Calu3 (cell line): ENCODE measurements at regions not wholly inside any gene's neighbourhood (a gene's known extent, or its start where the extent isn't known, plus 50 kb on each side); places are given as distances from the start of the nearest gene placed in this dataset.
A peak's percentile ranks its signal among the peaks of the same experiment; 100 is the strongest.

Experiments used
- BruUV-seq: library from RNA; stranded (reverse); fragments of 400-500 nt; replicated peaks from 2 replicates; lab custom pipeline; 2021; lab: Mats Ljungman, UMichigan
- CTCF ChIA-PET: fragments of 300-600 bp; sonication (Branson Sonifier 250); formaldehyde crosslinking; loops from one replicate; lab custom pipeline; 2022; ENCODE audit warnings: antibody characterized with exemption; lab: Charles Lee
- DNase-seq: peaks from one replicate; pipeline ENCODE4 v3.0.0; 2022
- H3K27ac Mint-ChIP-seq: one replicate; pipeline ENCODE4 v1.8.0; 2022; ENCODE audit warnings: mixed read lengths; ENCODE audit not compliant: unreplicated experiment
- H3K27me3 Mint-ChIP-seq: one replicate; pipeline ENCODE4 v1.8.0; 2022; ENCODE audit warnings: mixed read lengths; ENCODE audit not compliant: unreplicated experiment
- H3K36me3 Mint-ChIP-seq: one replicate; pipeline ENCODE4 v1.8.0; 2022; ENCODE audit warnings: mild to moderate bottlenecking, moderate library complexity, mixed read lengths; ENCODE audit not compliant: insufficient read depth, unreplicated experiment
- H3K4me1 Mint-ChIP-seq: one replicate; pipeline ENCODE4 v1.8.0; 2022; ENCODE audit warnings: mild to moderate bottlenecking, low read depth, mixed read lengths; ENCODE audit not compliant: unreplicated experiment
- H3K4me3 Mint-ChIP-seq: one replicate; pipeline ENCODE4 v1.8.0; 2022; ENCODE audit warnings: mild to moderate bottlenecking, low read depth, moderate library complexity, mixed read lengths; ENCODE audit not compliant: unreplicated experiment
- H3K9me3 Mint-ChIP-seq: one replicate; pipeline ENCODE4 v1.8.0; 2022; ENCODE audit warnings: low read depth, mixed read lengths; ENCODE audit not compliant: unreplicated experiment
- intact Hi-C: fragments of 100-400 bp; cut with micrococcal nuclease; formaldehyde crosslinking; loops from one replicate; pipeline ENCODE4 v1.10.0; 2022; ENCODE audit not compliant: unreplicated experiment
- TF ChIP-seq, protein P1 (sequence below): fragments of 200-600 bp; IDR thresholded peaks from one replicate; pipeline ENCODE4 v1.8.0; 2022; ENCODE audit warnings: antibody characterized with exemption; ENCODE audit not compliant: unreplicated experiment

- Mint-ChIP-seq H3K9me3 (no peaks in the 10 kb centered on the region), H3K4me3 (no peak overlapping the region), H3K27me3 (no peaks in the 10 kb centered on the region), H3K27ac (peak overlapping the region; percentile 64), H3K4me1 (peaks cover 26% of the 10 kb centered on the region), H3K36me3 (no peaks in the 10 kb centered on the region)
- DNase-seq, result peak; percentile 59
- no TSS peak for BruUV-seq
- intact Hi-C loops, result loop anchor here (5.0 kb wide), 1 partner anchor 40 kb away; no protein-coding TSS in a partner anchor
- CTCF ChIA-PET, result no interaction called here
- TF ChIP-seq, protein P1, sequence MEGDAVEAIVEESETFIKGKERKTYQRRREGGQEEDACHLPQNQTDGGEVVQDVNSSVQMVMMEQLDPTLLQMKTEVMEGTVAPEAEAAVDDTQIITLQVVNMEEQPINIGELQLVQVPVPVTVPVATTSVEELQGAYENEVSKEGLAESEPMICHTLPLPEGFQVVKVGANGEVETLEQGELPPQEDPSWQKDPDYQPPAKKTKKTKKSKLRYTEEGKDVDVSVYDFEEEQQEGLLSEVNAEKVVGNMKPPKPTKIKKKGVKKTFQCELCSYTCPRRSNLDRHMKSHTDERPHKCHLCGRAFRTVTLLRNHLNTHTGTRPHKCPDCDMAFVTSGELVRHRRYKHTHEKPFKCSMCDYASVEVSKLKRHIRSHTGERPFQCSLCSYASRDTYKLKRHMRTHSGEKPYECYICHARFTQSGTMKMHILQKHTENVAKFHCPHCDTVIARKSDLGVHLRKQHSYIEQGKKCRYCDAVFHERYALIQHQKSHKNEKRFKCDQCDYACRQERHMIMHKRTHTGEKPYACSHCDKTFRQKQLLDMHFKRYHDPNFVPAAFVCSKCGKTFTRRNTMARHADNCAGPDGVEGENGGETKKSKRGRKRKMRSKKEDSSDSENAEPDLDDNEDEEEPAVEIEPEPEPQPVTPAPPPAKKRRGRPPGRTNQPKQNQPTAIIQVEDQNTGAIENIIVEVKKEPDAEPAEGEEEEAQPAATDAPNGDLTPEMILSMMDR, result no peak
Measured at GRCh38 chr4:128386761-128387599, 99.4 kb upstream of the PGRMC2 start.

GRCh38 chr4:128385683-128386304 lies 98.2 kb upstream of the PGRMC2 start:
- peaks cover 23% of the 10 kb centered on the region for H3K4me1 Mint-ChIP-seq
- H3K36me3 Mint-ChIP-seq, result no peaks in the 10 kb centered on the region
- no peak for DNase-seq
- no TSS peak for BruUV-seq
- CTCF ChIA-PET, result no interaction called here
- no peak overlapping the region for H3K4me3 Mint-ChIP-seq
- no peak overlapping the region for H3K27ac Mint-ChIP-seq
- H3K27me3 Mint-ChIP-seq, result no peaks in the 10 kb centered on the region
- no peaks in the 10 kb centered on the region for H3K9me3 Mint-ChIP-seq
- TF ChIP-seq, protein P1, result no peak
- intact Hi-C loops, result loop anchor here (5.0 kb wide), 1 partner anchor 42 kb away; no protein-coding TSS in a partner anchor

DNA sequence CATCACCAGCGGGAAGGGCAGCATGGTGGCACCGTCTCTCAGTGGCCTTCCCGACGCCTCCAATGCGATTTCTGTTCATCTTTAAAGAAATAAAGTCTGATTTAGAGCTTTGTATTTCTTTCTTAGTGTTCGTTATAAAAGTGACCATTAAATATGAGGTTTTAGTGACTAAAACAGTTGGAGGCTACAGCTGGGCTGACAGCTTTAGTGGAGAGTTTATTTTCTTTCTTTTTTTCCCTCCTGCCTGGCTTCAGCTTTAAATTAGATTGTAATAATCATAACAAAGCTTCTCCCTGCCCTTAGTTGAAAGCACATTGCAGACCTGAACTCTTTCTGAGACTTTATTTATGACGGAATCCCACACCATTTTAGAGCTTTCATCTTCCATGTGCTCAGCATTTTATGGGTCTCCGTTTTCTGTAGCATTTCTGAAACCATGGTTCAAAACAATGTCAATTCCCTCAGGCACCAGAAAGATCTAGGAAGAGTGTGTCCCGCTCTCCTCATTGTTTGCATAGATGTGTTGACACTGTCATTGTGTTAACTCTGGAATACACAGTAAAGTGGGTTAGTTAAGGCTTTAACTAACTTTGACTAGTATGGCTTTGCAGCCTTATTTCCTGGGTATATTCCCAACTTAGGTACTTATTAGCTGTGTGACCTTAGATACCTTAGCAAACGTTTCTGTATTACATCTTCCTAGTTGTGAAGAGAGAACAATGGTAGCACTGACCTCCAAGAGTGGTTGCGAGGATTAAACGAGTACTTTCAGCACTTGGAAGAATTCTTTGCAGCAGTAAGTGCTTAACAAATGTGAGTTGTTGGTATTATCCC lies 97.4 kb upstream of the PGRMC2 start:
- H3K9me3 Mint-ChIP-seq, result no peaks in the 10 kb centered on the region
- no TSS peak for BruUV-seq
- H3K4me1 Mint-ChIP-seq, result peaks cover 31% of the 10 kb centered on the region
- no peak for DNase-seq
- TF ChIP-seq, protein P1, result no peak
- no peak overlapping the region for H3K27ac Mint-ChIP-seq
- H3K36me3 Mint-ChIP-seq, result no peaks in the 10 kb centered on the region
- no peak overlapping the region for H3K4me3 Mint-ChIP-seq
- CTCF ChIA-PET, result no interaction called here
- intact Hi-C loops, result loop anchor here (5.0 kb wide), 1 partner anchor 42 kb away; no protein-coding TSS in a partner anchor
- no peaks in the 10 kb centered on the region for H3K27me3 Mint-ChIP-seq

DNA sequence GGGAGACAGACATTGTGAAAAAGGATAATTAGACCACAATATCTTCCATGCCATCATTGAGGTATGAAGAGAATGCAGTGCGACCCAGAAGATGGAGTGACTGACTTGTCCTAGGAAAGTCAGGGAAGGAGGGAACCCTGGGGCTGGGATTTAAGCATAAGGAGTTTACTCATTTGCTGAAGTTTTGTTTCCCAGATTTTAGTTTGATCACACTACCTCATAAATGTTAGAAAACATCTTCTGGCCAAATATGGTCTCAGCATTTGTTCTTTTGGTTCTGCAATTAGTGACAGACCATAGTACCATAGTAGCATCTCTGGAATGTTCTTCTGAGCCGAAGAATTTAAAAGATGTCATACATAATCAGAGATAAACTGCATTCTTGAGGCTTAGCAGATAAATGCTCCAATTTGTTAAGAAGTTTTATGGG lies 96.5 kb upstream of the PGRMC2 start:
- TF ChIP-seq, protein P1, result no peak
- no peak for DNase-seq
- no peaks in the 10 kb centered on the region for H3K36me3 Mint-ChIP-seq
- BruUV-seq, result no TSS peak
- H3K9me3 Mint-ChIP-seq, result no peaks in the 10 kb centered on the region
- no peaks in the 10 kb centered on the region for H3K27me3 Mint-ChIP-seq
- no peak overlapping the region for H3K27ac Mint-ChIP-seq
- intact Hi-C loops, result no loop called here
- CTCF ChIA-PET, result no interaction called here
- H3K4me3 Mint-ChIP-seq, result no peak overlapping the region
- H3K4me1 Mint-ChIP-seq, result peaks cover 35% of the 10 kb centered on the region
